HG03103 (cell line): ENCODE measurements at regions not wholly inside any gene's neighbourhood (a gene's known extent, or its start where the extent isn't known, plus 50 kb on each side); places are given as distances from the start of the nearest gene placed in this dataset.

Source experiments
- ATAC-seq: cut with Tn5 transposase; IDR thresholded peaks from one replicate; pipeline ENCODE4 v1.9.1; 2021; ENCODE audit warnings: low read depth; ENCODE audit not compliant: unreplicated experiment

- no peak for ATAC-seq
Observed at GRCh38 chr2:7973801-7974480, 707.9 kb upstream of the ID2 start.

GRCh38 chr2:7974936-7975335, 706.9 kb upstream of the ID2 start:
- no peak for ATAC-seq

GRCh38 chr2:7976206-7976605, 705.6 kb upstream of the ID2 start:
- ATAC-seq = no peak

- ATAC-seq = no peak
Observed at GRCh38 chr2:7977981-7978380, 703.9 kb upstream of the ID2 start.

GRCh38 chr2:7982054-7982453, 699.8 kb upstream of the ID2 start:
- no peak for ATAC-seq

GRCh38 chr2:7983451-7983850, 698.4 kb upstream of the ID2 start:
- no peak for ATAC-seq

GRCh38 chr2:7983912-7984311, 697.9 kb upstream of the ID2 start:
- no peak for ATAC-seq

GRCh38 chr2:7984693-7985353, 697.0 kb upstream of the ID2 start:
- no peak for ATAC-seq

GRCh38 chr2:7986431-7986830, 695.4 kb upstream of the ID2 start:
- ATAC-seq = no peak

- no peak for ATAC-seq
Observed at GRCh38 chr2:7987992-7988391, 693.9 kb upstream of the ID2 start.

GRCh38 chr2:7988440-7988839, 693.4 kb upstream of the ID2 start:
- no peak for ATAC-seq

GRCh38 chr2:7989823-7990222, 692.0 kb upstream of the ID2 start:
- no peak for ATAC-seq

GRCh38 chr2:7992612-7993602, 688.9 kb upstream of the ID2 start:
- ATAC-seq = no peak

- ATAC-seq = no peak
Observed at GRCh38 chr2:7994397-7994951, 687.4 kb upstream of the ID2 start.

- ATAC-seq = no peak
Observed at GRCh38 chr2:7997279-7997678, 684.6 kb upstream of the ID2 start.

- no peak for ATAC-seq
Observed at GRCh38 chr2:7999683-8000476, 682.0 kb upstream of the ID2 start.

- ATAC-seq = no peak
Observed at GRCh38 chr2:8000870-8001269, 681.0 kb upstream of the ID2 start.

- no peak for ATAC-seq
Observed at GRCh38 chr2:8002765-8003393, 679.0 kb upstream of the ID2 start.

- ATAC-seq = no peak
Observed at GRCh38 chr2:8003462-8004075, 678.3 kb upstream of the ID2 start.
